ENCODE measurements at regions not wholly inside any gene's neighbourhood (a gene's known extent, or its start where the extent isn't known, plus 50 kb on each side); places are given as distances from the start of the nearest gene placed in this dataset.

- Histone ChIP-seq H2AFZ (no peak overlapping the region), H3K27ac (no peak overlapping the region), H3K4me3 (no peak overlapping the region), H3K27me3 (ENCODE audit: insufficient read depth, low read depth) (no peaks in the 10 kb centered on the region), H3K9me2 (ENCODE audit: insufficient read depth) (no peaks in the 10 kb centered on the region), H3K4me1 (replicated peaks; ENCODE audit: insufficient read depth) (no peaks in the 10 kb centered on the region), H3K4me2 (no peak overlapping the region), H3F3A (ENCODE audit: insufficient read depth, low read depth) (no peaks in the 10 kb centered on the region), H3K36me3 (ENCODE audit: low read depth) (no peaks in the 10 kb centered on the region), H4K20me1 (ENCODE audit: insufficient read depth) (peaks cover 4% of the 10 kb centered on the region; the same call in 1 of the 2 replicates), H3K9me3 (ENCODE audit: insufficient read depth, low read depth) (no peaks in the 10 kb centered on the region), H3K79me2 (ENCODE audit: low read depth) (peaks cover 91% of the 10 kb centered on the region)
- ChIA-PET POLR2A (ENCODE audit: unreplicated experiment) (no interaction called here), CTCF (no interaction called here)
- TF ChIP-seq CTCF (conservative IDR thresholded peaks at IDR 0.05): no peak
- no peak for TF ChIP-seq EZH2 (IDR thresholded peaks at IDR 0.05; ENCODE audit: low read depth)
- intact Hi-C loops (cut with micrococcal nuclease; ENCODE audit: unreplicated experiment): no loop called here
- no peak for DNase-seq
- BruUV-seq (replicated peaks): no TSS peak
Observed at GRCh38 chr3:72398781-72399180, 449.5 kb downstream of the SHQ1 start.

GRCh38 chr3:72397586-72397985 lies 450.7 kb downstream of the SHQ1 start:
- no peak for DNase-seq
- BruUV-seq (replicated peaks): no TSS peak
- H3K4me3 ChIP-seq: no peak overlapping the region
- no peaks in the 10 kb centered on the region for H3K27me3 ChIP-seq (ENCODE audit: insufficient read depth, low read depth)
- intact Hi-C loops (cut with micrococcal nuclease; ENCODE audit: unreplicated experiment): no loop called here
- H3K79me2 ChIP-seq (ENCODE audit: low read depth): peaks cover 91% of the 10 kb centered on the region
- no peaks in the 10 kb centered on the region for H3K36me3 ChIP-seq (ENCODE audit: low read depth)
- ChIA-PET CTCF (no interaction called here), POLR2A (ENCODE audit: unreplicated experiment) (no interaction called here)
- TF ChIP-seq CTCF (conservative IDR thresholded peaks at IDR 0.05) (no peak), EZH2 (IDR thresholded peaks at IDR 0.05; ENCODE audit: low read depth) (no peak)
- H3K4me2 ChIP-seq: no peak overlapping the region
- no peak overlapping the region for H2AFZ ChIP-seq
- no peaks in the 10 kb centered on the region for H3K9me3 ChIP-seq (ENCODE audit: insufficient read depth, low read depth)
- H3K9me2 ChIP-seq (ENCODE audit: insufficient read depth): no peaks in the 10 kb centered on the region
- no peaks in the 10 kb centered on the region for H3K4me1 ChIP-seq (replicated peaks; ENCODE audit: insufficient read depth)
- H4K20me1 ChIP-seq (ENCODE audit: insufficient read depth): peaks cover 9% of the 10 kb centered on the region; the same call in 1 of the 2 replicates
- no peak overlapping the region for H3K27ac ChIP-seq
- no peaks in the 10 kb centered on the region for H3F3A ChIP-seq (ENCODE audit: insufficient read depth, low read depth)

GRCh38 chr3:72396899-72397298 lies 451.3 kb downstream of the SHQ1 start:
- no TSS peak for BruUV-seq (replicated peaks)
- CTCF ChIA-PET: no interaction called here

More at GRCh38 chr3:72396899-72397298, 451.3 kb downstream of the SHQ1 start:
- no peaks in the 10 kb centered on the region for H3K9me3 ChIP-seq (ENCODE audit: insufficient read depth, low read depth)
- no peaks in the 10 kb centered on the region for H3K36me3 ChIP-seq (ENCODE audit: low read depth)
- POLR2A ChIA-PET (ENCODE audit: unreplicated experiment): no interaction called here
- no peaks in the 10 kb centered on the region for H3K27me3 ChIP-seq (ENCODE audit: insufficient read depth, low read depth)
- DNase-seq: no peak
- TF ChIP-seq CTCF (conservative IDR thresholded peaks at IDR 0.05): no peak
- no peak for TF ChIP-seq EZH2 (IDR thresholded peaks at IDR 0.05; ENCODE audit: low read depth)
- H4K20me1 ChIP-seq (ENCODE audit: insufficient read depth): peaks cover 13% of the 10 kb centered on the region; the same call in 1 of the 2 replicates
- H3K4me1 ChIP-seq (replicated peaks; ENCODE audit: insufficient read depth): no peaks in the 10 kb centered on the region
- no peak overlapping the region for H2AFZ ChIP-seq
- intact Hi-C loops (cut with micrococcal nuclease; ENCODE audit: unreplicated experiment): no loop called here
- no peak overlapping the region for H3K4me3 ChIP-seq
- H3K4me2 ChIP-seq: no peak overlapping the region
- H3K79me2 ChIP-seq (ENCODE audit: low read depth): peaks cover 91% of the 10 kb centered on the region
- H3K27ac ChIP-seq: no peak overlapping the region
- no peaks in the 10 kb centered on the region for H3F3A ChIP-seq (ENCODE audit: insufficient read depth, low read depth)
- no peaks in the 10 kb centered on the region for H3K9me2 ChIP-seq (ENCODE audit: insufficient read depth)
